ENCODE measurements at regions not wholly inside any gene's neighbourhood (a gene's known extent, or its start where the extent isn't known, plus 50 kb on each side); places are given as distances from the start of the nearest gene placed in this dataset.

- H3K4me1 ChIP-seq (ENCODE audit: control insufficient read depth, extremely low read depth, insufficient read depth, low read length) = no peaks in the 10 kb centered on the region
- H2AFZ ChIP-seq (ENCODE audit: low read depth, low read length) = no peak overlapping the region
- TF ChIP-seq FOS (IDR thresholded peaks at IDR 0.05; ENCODE audit: borderline replicate concordance, insufficient read depth, low read length) = no peak
- TF ChIP-seq MAX (IDR thresholded peaks at IDR 0.05; ENCODE audit: insufficient read depth, insufficient read length) = no peak
- TF ChIP-seq JUN (IDR thresholded peaks at IDR 0.05; ENCODE audit: borderline replicate concordance, insufficient read depth, insufficient read length, low read depth) = no peak
- no peak for TF ChIP-seq GATA2 (IDR thresholded peaks at IDR 0.05; ENCODE audit: insufficient read depth, insufficient read length, low read depth, low read length)
- TF ChIP-seq POLR2A (IDR thresholded peaks at IDR 0.05; ENCODE audit: low read depth, low read length) = no peak
- TF ChIP-seq MYC (IDR thresholded peaks at IDR 0.05; ENCODE audit: low read depth, low read length) = no peak
- TF ChIP-seq, protein P1, sequence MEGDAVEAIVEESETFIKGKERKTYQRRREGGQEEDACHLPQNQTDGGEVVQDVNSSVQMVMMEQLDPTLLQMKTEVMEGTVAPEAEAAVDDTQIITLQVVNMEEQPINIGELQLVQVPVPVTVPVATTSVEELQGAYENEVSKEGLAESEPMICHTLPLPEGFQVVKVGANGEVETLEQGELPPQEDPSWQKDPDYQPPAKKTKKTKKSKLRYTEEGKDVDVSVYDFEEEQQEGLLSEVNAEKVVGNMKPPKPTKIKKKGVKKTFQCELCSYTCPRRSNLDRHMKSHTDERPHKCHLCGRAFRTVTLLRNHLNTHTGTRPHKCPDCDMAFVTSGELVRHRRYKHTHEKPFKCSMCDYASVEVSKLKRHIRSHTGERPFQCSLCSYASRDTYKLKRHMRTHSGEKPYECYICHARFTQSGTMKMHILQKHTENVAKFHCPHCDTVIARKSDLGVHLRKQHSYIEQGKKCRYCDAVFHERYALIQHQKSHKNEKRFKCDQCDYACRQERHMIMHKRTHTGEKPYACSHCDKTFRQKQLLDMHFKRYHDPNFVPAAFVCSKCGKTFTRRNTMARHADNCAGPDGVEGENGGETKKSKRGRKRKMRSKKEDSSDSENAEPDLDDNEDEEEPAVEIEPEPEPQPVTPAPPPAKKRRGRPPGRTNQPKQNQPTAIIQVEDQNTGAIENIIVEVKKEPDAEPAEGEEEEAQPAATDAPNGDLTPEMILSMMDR (IDR thresholded peaks at IDR 0.05; ENCODE audit: extremely low read depth in 1 of 2, insufficient read depth in 1 of 2, low read depth in 1 of 2, low read length in 2 of 2) = no peak
- no peak for TF ChIP-seq EZH2 (IDR thresholded peaks at IDR 0.05; ENCODE audit: borderline replicate concordance, low read depth, low read length, severe bottlenecking)
- TF ChIP-seq POLR2AphosphoS5 (IDR thresholded peaks at IDR 0.05; ENCODE audit: insufficient read depth, low read depth, low read length) = no peak
- no peaks in the 10 kb centered on the region for H3K36me3 ChIP-seq (ENCODE audit: control insufficient read depth in 2 of 2, extremely low read depth in 1 of 2, insufficient read depth in 2 of 2, low read length in 2 of 2)
- no peaks in the 10 kb centered on the region for H3K27me3 ChIP-seq (ENCODE audit: control insufficient read depth in 2 of 2, insufficient read depth in 2 of 2, low read length in 2 of 2)
- no peak overlapping the region for H3K4me3 ChIP-seq (replicated peaks in 1 of 3; ENCODE audit: insufficient read depth in 1 of 3, low read depth in 1 of 3, low read length in 3 of 3)
- H4K20me1 ChIP-seq (replicated peaks; ENCODE audit: control insufficient read depth, extremely low read depth, insufficient read depth, low read length) = no peaks in the 10 kb centered on the region
- intact Hi-C loops (cut with micrococcal nuclease) (no loop called here), dilution Hi-C loops (cut with MboI; ENCODE audit: extremely low pct_ligation_motif_present, low sequenced_read_pairs) (no loop called here)
- H3K79me2 ChIP-seq (ENCODE audit: control insufficient read depth, insufficient read depth, low read length) = no peaks in the 10 kb centered on the region
- H3K9me3 ChIP-seq (replicated peaks; ENCODE audit: control insufficient read depth, insufficient read depth, low read length) = no peaks in the 10 kb centered on the region
- POLR2A ChIA-PET = no interaction called here
- DNase-seq (ENCODE audit: low read depth, low spot score) (no peak), FAIRE-seq (no peak)
- H3K9me1 ChIP-seq (replicated peaks; ENCODE audit: control insufficient read depth, extremely low read depth, insufficient read depth, low read length) = no peaks in the 10 kb centered on the region
- no TSS peak for BruUV-seq (replicated peaks)
- H3K27ac ChIP-seq (ENCODE audit: insufficient read depth, low read depth, low read length) = no peak overlapping the region
- no peak overlapping the region for H3K4me2 ChIP-seq (ENCODE audit: insufficient read depth, low read length)
- H3K9ac ChIP-seq (replicated peaks; ENCODE audit: extremely low read depth, insufficient read depth, low read length) = no peak overlapping the region
- CTCF ChIA-PET = no interaction called here
These were observed 514.1 kb upstream of the NRSN1 start for GRCh38 chr6:23611776-23612381.
